Stimulated activated naive B cell treated with anti-CD40 and anti-IgM and Interleukin-4, amounts not matched to agents 10 μg/mL and 1 μg/mL and 100 μg/mL, for 72 hours (primary cell): ENCODE measurements at regions not wholly inside any gene's neighbourhood (a gene's known extent, or its start where the extent isn't known, plus 50 kb on each side); places are given as distances from the start of the nearest gene placed in this dataset.

ENCODE experiments used
- ATAC-seq, 2 donors: fragments of 150-1000 bp; cut with Tn5 transposase; replicated peaks; 2 replicates each; pipeline ENCODE4 v1.10.0; 2021; ENCODE audit warnings: moderate library complexity in 1 of 2
- DNase-seq: peaks from one replicate; pipeline ENCODE4 v3.0.0; 2021
- H3K27ac Mint-ChIP-seq: one replicate; pipeline ENCODE4 v1.8.0; 2022; ENCODE audit warnings: mild to moderate bottlenecking, mixed read lengths
- H3K27me3 Mint-ChIP-seq, 2 donors: one replicate each; pipeline ENCODE4 v1.8.0; 2022; ENCODE audit warnings: mixed read lengths in 2 of 2
- H3K36me3 Mint-ChIP-seq, 2 donors: one replicate each; pipeline ENCODE4 v1.8.0; 2022; ENCODE audit warnings: mixed read lengths in 2 of 2, mild to moderate bottlenecking in 1 of 2
- H3K4me1 Mint-ChIP-seq, 2 donors: one replicate each; pipeline ENCODE4 v1.8.0; 2022; ENCODE audit warnings: mixed read lengths in 2 of 2, mild to moderate bottlenecking in 1 of 2
- H3K4me3 Mint-ChIP-seq, 2 donors: one replicate each; pipeline ENCODE4 v1.8.0; 2022; ENCODE audit warnings: mild to moderate bottlenecking in 2 of 2, mixed read lengths in 2 of 2, moderate library complexity in 1 of 2
- H3K9me3 Mint-ChIP-seq, 2 donors: one replicate each; pipeline ENCODE4 v1.8.0; 2022; ENCODE audit warnings: mixed read lengths in 2 of 2, mild to moderate bottlenecking in 1 of 2

DNA sequence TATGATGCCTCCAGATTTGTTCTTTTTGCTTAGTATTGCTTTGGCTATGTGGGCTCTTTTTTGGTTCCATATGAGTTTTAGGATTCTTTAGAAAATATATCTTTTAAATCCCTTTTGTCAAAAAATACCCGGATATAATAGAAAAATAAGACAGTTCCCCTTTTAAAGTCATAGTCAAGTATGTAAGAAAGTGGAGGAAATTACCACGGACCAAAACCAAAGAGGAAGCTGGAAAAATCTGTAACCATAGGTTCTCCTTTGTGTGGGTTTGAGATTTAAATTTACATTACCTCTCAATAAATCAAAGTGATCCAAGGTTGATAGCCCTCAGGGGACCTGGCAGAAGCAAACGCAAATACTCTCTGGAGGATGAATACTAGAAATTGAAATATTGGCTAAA is 58.3 kb upstream of the PACRGL start:
- H3K27me3 Mint-ChIP-seq, result peaks cover 0 to 10% of the 10 kb centered on the region in 2 donors
- DNase-seq, result no peak
- no peak overlapping the region for H3K4me3 Mint-ChIP-seq

DNA sequence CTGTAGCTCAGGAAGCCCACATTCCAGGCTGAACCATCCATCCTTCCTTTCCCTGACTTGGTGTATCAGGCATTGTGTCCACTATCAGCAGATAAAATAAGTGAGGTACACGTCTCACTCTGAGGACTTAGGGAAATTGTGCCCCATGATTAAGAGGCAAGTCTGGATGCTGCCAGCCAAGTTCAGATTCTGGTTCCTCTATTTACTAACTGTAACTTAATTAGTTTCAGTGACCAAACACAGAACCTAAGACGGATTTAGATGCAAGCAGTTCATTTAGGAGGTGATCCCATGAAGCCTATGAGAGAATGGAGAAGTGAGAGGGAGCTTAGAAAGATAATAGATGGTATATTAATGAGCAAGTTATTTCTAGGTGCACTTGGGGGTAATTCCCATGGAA is 56.6 kb upstream of the PACRGL start:
- no peak for DNase-seq
- H3K36me3 Mint-ChIP-seq, result no peaks in the 10 kb centered on the region
- no peak overlapping the region for H3K4me3 Mint-ChIP-seq
- ATAC-seq, result no peak
- no peak overlapping the region for H3K27ac Mint-ChIP-seq
- H3K9me3 Mint-ChIP-seq, result peaks cover 0 to 5% of the 10 kb centered on the region in 2 donors
- H3K27me3 Mint-ChIP-seq, result peaks cover 0 to 10% of the 10 kb centered on the region in 2 donors
- no peaks in the 10 kb centered on the region for H3K4me1 Mint-ChIP-seq

More for the DNA sequence above, 58.3 kb upstream of the PACRGL start:
- no peak overlapping the region for H3K27ac Mint-ChIP-seq
- no peaks in the 10 kb centered on the region for H3K36me3 Mint-ChIP-seq
- H3K4me1 Mint-ChIP-seq, result no peaks in the 10 kb centered on the region
- ATAC-seq, result no peak
- H3K9me3 Mint-ChIP-seq, result peaks cover 1 to 5% of the 10 kb centered on the region in 2 donors

DNA sequence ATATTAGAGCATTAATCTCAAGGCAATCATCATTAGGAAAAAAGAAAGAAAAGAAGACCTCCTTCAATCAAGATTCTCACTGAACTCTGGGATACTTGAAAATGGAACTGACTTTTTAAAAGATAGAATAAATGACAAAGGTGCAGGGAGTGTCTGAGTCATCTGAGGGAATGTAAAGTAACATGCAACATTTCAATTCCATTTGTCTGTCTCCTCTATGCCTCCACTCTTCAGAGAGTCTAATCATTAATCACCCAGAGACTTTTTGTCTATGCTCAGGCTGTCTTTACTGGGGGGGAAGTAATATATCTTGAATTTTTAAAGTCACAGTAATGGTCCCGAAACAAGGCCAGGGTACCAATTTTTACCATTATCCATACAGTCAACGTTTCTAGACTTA is 55.0 kb upstream of the PACRGL start:
- H3K4me3 Mint-ChIP-seq, result no peak overlapping the region
- ATAC-seq (no peak), DNase-seq (no peak)
- H3K9me3 Mint-ChIP-seq, result peaks cover 0 to 5% of the 10 kb centered on the region in 2 donors
- H3K36me3 Mint-ChIP-seq, result no peaks in the 10 kb centered on the region
- peaks cover 0 to 10% of the 10 kb centered on the region in 2 donors for H3K27me3 Mint-ChIP-seq
- H3K27ac Mint-ChIP-seq, result no peak overlapping the region
- no peaks in the 10 kb centered on the region for H3K4me1 Mint-ChIP-seq

DNA sequence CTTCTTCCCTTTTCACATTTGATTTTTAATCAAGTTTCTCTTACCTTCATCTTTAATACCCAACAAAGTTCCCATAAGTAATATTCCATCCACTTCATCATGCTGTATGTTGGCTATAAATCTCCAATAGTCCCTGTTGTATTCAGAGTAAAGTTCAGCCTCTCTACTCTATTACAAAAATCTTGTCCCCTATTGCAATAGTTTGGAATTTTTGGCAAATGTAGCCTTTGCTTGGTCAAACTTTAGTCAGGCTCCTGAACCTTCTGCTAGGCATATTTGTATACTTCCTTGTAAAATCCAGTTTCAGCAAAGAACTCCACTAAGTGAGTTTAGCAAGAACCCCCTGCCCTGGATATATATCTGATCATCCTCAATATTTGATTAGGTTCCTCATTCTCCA is 54.0 kb upstream of the PACRGL start:
- H3K4me3 Mint-ChIP-seq, result no peak overlapping the region
- ATAC-seq, result no peak

More for the DNA sequence above, 54.0 kb upstream of the PACRGL start:
- no peak overlapping the region for H3K27ac Mint-ChIP-seq
- H3K4me1 Mint-ChIP-seq, result no peaks in the 10 kb centered on the region
- H3K9me3 Mint-ChIP-seq, result peaks cover 0 to 2% of the 10 kb centered on the region in 2 donors
- H3K36me3 Mint-ChIP-seq, result no peaks in the 10 kb centered on the region
- H3K27me3 Mint-ChIP-seq, result peaks cover 0 to 10% of the 10 kb centered on the region in 2 donors
- no peak for DNase-seq
